Fibroblast of lung (primary cell): ENCODE measurements at regions not wholly inside any gene's neighbourhood (a gene's known extent, or its start where the extent isn't known, plus 50 kb on each side); places are given as distances from the start of the nearest gene placed in this dataset.

Source experiments
- EZH2 ChIP-seq: IDR thresholded peaks from 2 replicates; pipeline ENCODE4 v1.5.1; 2012; ENCODE audit warnings: low read length, control low read depth, mild to moderate bottlenecking; ENCODE audit errors: missing control alignments
- TF ChIP-seq, protein P1 (sequence below), 2 donors: IDR thresholded peaks in 1 of 2; conservative IDR thresholded peaks in 1 of 2; 1 replicate in 1 of 2; 2 replicates in 1 of 2; pipeline ENCODE4 v1.5.1; 2011 to 2012; ENCODE audit warnings: low read length in 2 of 2, control low read depth in 1 of 2, inconsistent platforms in 1 of 2, low read depth in 1 of 2, mild to moderate bottlenecking in 1 of 2

DNA sequence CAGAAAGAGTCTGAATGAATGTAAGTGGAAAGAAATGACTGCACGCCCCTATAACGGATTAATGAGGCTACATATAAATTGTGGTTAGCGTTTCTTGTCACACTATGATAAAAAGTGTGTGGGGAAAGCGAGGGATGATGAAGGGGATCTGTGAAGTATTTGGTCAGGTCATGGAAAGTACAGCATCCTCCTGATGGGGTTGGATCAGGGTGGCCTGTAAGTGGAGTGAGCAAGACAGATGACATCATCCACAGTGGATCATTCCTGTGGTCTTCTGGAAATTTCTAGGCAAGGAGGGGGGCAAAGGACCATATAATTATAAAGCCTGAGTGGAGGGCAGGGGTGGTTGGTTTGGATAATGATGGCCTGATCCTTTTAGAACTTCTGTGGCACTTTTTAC lies 606.0 kb downstream of the INHBA start:
- TF ChIP-seq EZH2: no peak
- TF ChIP-seq, protein P1, sequence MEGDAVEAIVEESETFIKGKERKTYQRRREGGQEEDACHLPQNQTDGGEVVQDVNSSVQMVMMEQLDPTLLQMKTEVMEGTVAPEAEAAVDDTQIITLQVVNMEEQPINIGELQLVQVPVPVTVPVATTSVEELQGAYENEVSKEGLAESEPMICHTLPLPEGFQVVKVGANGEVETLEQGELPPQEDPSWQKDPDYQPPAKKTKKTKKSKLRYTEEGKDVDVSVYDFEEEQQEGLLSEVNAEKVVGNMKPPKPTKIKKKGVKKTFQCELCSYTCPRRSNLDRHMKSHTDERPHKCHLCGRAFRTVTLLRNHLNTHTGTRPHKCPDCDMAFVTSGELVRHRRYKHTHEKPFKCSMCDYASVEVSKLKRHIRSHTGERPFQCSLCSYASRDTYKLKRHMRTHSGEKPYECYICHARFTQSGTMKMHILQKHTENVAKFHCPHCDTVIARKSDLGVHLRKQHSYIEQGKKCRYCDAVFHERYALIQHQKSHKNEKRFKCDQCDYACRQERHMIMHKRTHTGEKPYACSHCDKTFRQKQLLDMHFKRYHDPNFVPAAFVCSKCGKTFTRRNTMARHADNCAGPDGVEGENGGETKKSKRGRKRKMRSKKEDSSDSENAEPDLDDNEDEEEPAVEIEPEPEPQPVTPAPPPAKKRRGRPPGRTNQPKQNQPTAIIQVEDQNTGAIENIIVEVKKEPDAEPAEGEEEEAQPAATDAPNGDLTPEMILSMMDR (conservative IDR thresholded peaks at IDR 0.05 in 1 of 2, IDR thresholded peaks at IDR 0.05 in 1 of 2; ENCODE audit: low read depth in 1 of 2, low read length in 2 of 2): no peak
